H1 (cell line): ENCODE measurements at regions not wholly inside any gene's neighbourhood (a gene's known extent, or its start where the extent isn't known, plus 50 kb on each side); places are given as distances from the start of the nearest gene placed in this dataset.

Experiments
- CTCF ChIA-PET: fragments of 300-600 bp; sonication (Branson Sonifier 250); formaldehyde crosslinking; loops from one replicate; lab custom pipeline; 2021; ENCODE audit not compliant: partially characterized antibody; lab: Charles Lee
- POLR2A ChIA-PET: fragments of 300-600 bp; sonication (Branson Sonifier 250); formaldehyde crosslinking; loops from one replicate; lab custom pipeline; 2021; ENCODE audit warnings: inconsistent platforms; ENCODE audit not compliant: partially characterized antibody; lab: Charles Lee
- DNase-seq, 2 experiments: peaks; one replicate each; pipeline versions ENCODE4 v3.0.0 to v3.0.0-alpha.2; 2010 to 2022; ENCODE audit warnings: low spot score in 2 of 2, low read depth in 1 of 2, mixed read lengths in 1 of 2
- FAIRE-seq: peaks from 2 replicates; lab custom pipeline; 2011; peaks lifted over from hg19 to GRCh38; lab: Jason Lieb, UNC
- H2AFZ ChIP-seq: 2 replicates; pipeline ENCODE4 v1.8.1; 2012; ENCODE audit warnings: low read length, inconsistent platforms
- H2AK5ac ChIP-seq: 2 replicates; pipeline ENCODE4 v1.6.1; 2013; ENCODE audit warnings: low read depth, low read length
- H2BK120ac ChIP-seq: replicated peaks from 2 replicates; pipeline ENCODE3; 2013; ENCODE audit warnings: low read depth, low read length, inconsistent platforms
- H2BK12ac ChIP-seq: 2 replicates; pipeline ENCODE4 v1.6.1; 2013; ENCODE audit warnings: low read depth, low read length
- H2BK15ac ChIP-seq: 2 replicates; pipeline ENCODE4 v1.6.1; 2013; ENCODE audit warnings: low read length
- H2BK20ac ChIP-seq: 2 replicates; pipeline ENCODE4 v1.6.1; 2013; ENCODE audit warnings: low read length
- H2BK5ac ChIP-seq: 2 replicates; pipeline ENCODE4 v1.6.1; 2013; ENCODE audit warnings: low read depth, low read length
- H3K14ac ChIP-seq: 2 replicates; pipeline ENCODE4 v1.6.1; 2013; ENCODE audit warnings: inconsistent platforms; ENCODE audit not compliant: insufficient read length
- H3K18ac ChIP-seq: 2 replicates; pipeline ENCODE4 v1.6.1; 2013; ENCODE audit warnings: low read length; ENCODE audit errors: extremely low read depth
- H3K23ac ChIP-seq: 2 replicates; pipeline ENCODE4 v1.6.1; 2013; ENCODE audit warnings: inconsistent platforms; ENCODE audit not compliant: insufficient read length
- H3K23me2 ChIP-seq: 2 replicates; pipeline ENCODE4 v1.6.1; 2013; ENCODE audit warnings: low read depth, low read length
- H3K27ac ChIP-seq: 2 replicates; pipeline ENCODE4 v1.6.1; 2011; ENCODE audit warnings: low read depth, low read length, inconsistent platforms
- H3K27me3 ChIP-seq, 4 experiments: replicated peaks in 1 of 4; 1 replicate in 1 of 4; 2 replicates in 3 of 4; pipeline versions ENCODE4 v1.6.1 to v1.8.1; 2011 to 2013; ENCODE audit warnings: low read length in 3 of 4, mild to moderate bottlenecking in 3 of 4, inconsistent platforms in 2 of 4, mixed read lengths in 2 of 4, moderate library complexity in 1 of 4; ENCODE audit not compliant: control insufficient read depth in 3 of 4, insufficient read depth in 3 of 4; ENCODE audit errors: extremely low read depth in 1 of 4
- H3K36me3 ChIP-seq, 4 experiments: 2 replicates each; pipeline versions ENCODE4 v1.6.1 to v1.8.1; 2011 to 2013; ENCODE audit warnings: mild to moderate bottlenecking in 4 of 4, low read length in 3 of 4, moderate library complexity in 2 of 4, control low read depth in 1 of 4, inconsistent platforms in 1 of 4; ENCODE audit not compliant: insufficient read depth in 4 of 4, control insufficient read depth in 2 of 4
- H3K4ac ChIP-seq: replicated peaks from 2 replicates; pipeline ENCODE3; 2013; ENCODE audit warnings: low read length, low read depth, mixed read lengths, inconsistent platforms; ENCODE audit not compliant: insufficient read length
- H3K4me1 ChIP-seq, 4 experiments: replicated peaks in 1 of 4; 1 replicate in 1 of 4; 2 replicates in 3 of 4; pipeline versions ENCODE4 v1.6.1 to v1.8.1; 2011 to 2013; ENCODE audit warnings: low read length in 3 of 4, inconsistent platforms in 2 of 4, mixed read lengths in 1 of 4; ENCODE audit not compliant: insufficient read depth in 4 of 4, control insufficient read depth in 3 of 4
- H3K4me2 ChIP-seq, 2 experiments: 2 replicates each; pipeline versions ENCODE4 v1.6.1 to v1.8.1; 2011 to 2013; ENCODE audit warnings: low read depth in 2 of 2, low read length in 2 of 2, control low read depth in 1 of 2, inconsistent platforms in 1 of 2, mild to moderate bottlenecking in 1 of 2; ENCODE audit not compliant: insufficient read depth in 1 of 2
- H3K4me3 ChIP-seq, 4 experiments: fragments of 200-600, 300-600 bp in 1 of 4; sonication (generic), shearing (Covaris generic), sonication (Bioruptor Twin) in 1 of 4; 2 replicates each; pipeline versions ENCODE4 v1.5.1 to v1.8.1; 2011 to 2016; ENCODE audit warnings: low read length in 4 of 4, low read depth in 3 of 4, control low read depth in 2 of 4, inconsistent platforms in 2 of 4, mild to moderate bottlenecking in 2 of 4, mixed read lengths in 1 of 4, moderate library complexity in 1 of 4; ENCODE audit not compliant: insufficient read depth in 2 of 4; ENCODE audit errors: extremely low read depth in 1 of 4
- H3K56ac ChIP-seq: replicated peaks from 2 replicates; pipeline ENCODE3; 2013; ENCODE audit warnings: low read depth, mild to moderate bottlenecking, mixed read lengths, low read length, inconsistent platforms; ENCODE audit not compliant: insufficient read length
- H3K79me1 ChIP-seq: 2 replicates; pipeline ENCODE4 v1.6.1; 2013; ENCODE audit warnings: low read depth, low read length, control low read depth
- H3K79me2 ChIP-seq, 2 experiments: 2 replicates each; pipeline versions ENCODE4 v1.6.1 to v1.8.1; 2012 to 2013; ENCODE audit warnings: low read length in 2 of 2, mild to moderate bottlenecking in 2 of 2, inconsistent platforms in 1 of 2; ENCODE audit not compliant: insufficient read depth in 2 of 2, control insufficient read depth in 1 of 2
- H3K9ac ChIP-seq, 4 experiments: replicated peaks in 1 of 4; 1 replicate in 1 of 4; 2 replicates in 3 of 4; pipeline versions ENCODE4 v1.6.1 to v1.8.1; 2011 to 2013; ENCODE audit warnings: low read depth in 3 of 4, low read length in 3 of 4, control low read depth in 2 of 4, mild to moderate bottlenecking in 2 of 4, moderate library complexity in 2 of 4, inconsistent platforms in 1 of 4; ENCODE audit errors: extremely low read depth in 1 of 4
- H3K9me3 ChIP-seq, 2 experiments: 2 replicates each; pipeline versions ENCODE4 v1.6.1 to v1.8.1; 2012 to 2013; ENCODE audit warnings: mild to moderate bottlenecking in 2 of 2, moderate library complexity in 2 of 2, control low read depth in 1 of 2, inconsistent platforms in 1 of 2, low read depth in 1 of 2, low read length in 1 of 2, mixed read lengths in 1 of 2; ENCODE audit not compliant: insufficient read depth in 2 of 2
- H4K20me1 ChIP-seq, 2 experiments: replicated peaks in 1 of 2; 2 replicates each; pipeline versions ENCODE3 to v1.8.1; 2011 to 2013; ENCODE audit warnings: inconsistent platforms in 2 of 2, low read length in 2 of 2, mild to moderate bottlenecking in 1 of 2; ENCODE audit not compliant: insufficient read depth in 2 of 2, control insufficient read depth in 1 of 2
- H4K5ac ChIP-seq: 2 replicates; pipeline ENCODE4 v1.6.1; 2013; ENCODE audit warnings: low read length, low read depth, mixed read lengths, inconsistent platforms; ENCODE audit not compliant: insufficient read length
- H4K8ac ChIP-seq: 2 replicates; pipeline ENCODE4 v1.8.0; 2013; ENCODE audit warnings: mild to moderate bottlenecking, moderate library complexity, low read length, inconsistent platforms; ENCODE audit not compliant: insufficient read depth; ENCODE audit errors: extremely low read depth
- H4K91ac ChIP-seq: replicated peaks from 2 replicates; pipeline ENCODE3; 2013; ENCODE audit warnings: low read length, mixed read lengths, inconsistent platforms; ENCODE audit not compliant: insufficient read length
- GTF2F1 ChIP-seq: IDR thresholded peaks from 2 replicates; pipeline ENCODE4 v1.6.1; 2012; ENCODE audit warnings: low read depth, low read length, improper control_type of control experiment, borderline replicate concordance
- TAF1 ChIP-seq: IDR thresholded peaks from 2 replicates; pipeline ENCODE4 v1.6.1; 2011; ENCODE audit warnings: mild to moderate bottlenecking, low read depth, low read length
- TBP ChIP-seq: IDR thresholded peaks from 2 replicates; pipeline ENCODE4 v1.6.1; 2011; ENCODE audit warnings: low read depth, low read length, improper control_type of control experiment

DNA sequence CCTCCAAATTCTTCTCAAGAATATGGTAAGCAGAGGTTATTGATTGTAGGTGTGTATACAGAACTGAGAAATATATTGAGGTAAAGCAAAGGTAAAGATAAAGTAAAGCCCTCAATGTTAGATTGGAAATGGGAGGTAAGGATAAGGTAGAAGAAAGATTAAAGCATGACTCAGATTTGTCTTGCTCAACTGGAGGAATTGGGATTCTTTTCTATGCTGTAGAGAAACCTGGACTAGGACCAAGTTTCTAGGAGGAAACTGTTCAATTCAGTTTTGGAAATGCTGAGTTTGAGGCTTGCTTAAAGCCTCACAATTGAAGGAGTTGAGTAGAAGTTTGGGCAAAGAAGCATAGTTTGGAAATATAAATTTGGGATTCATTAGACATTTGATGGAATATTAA is 634.0 kb upstream of the PTCHD4 start:
- Histone ChIP-seq H3K23me2 (no peaks in the 10 kb centered on the region), H3K18ac (no peak overlapping the region), H3K14ac (no peak overlapping the region), H3K23ac (no peak overlapping the region), H3K27me3 (no peaks in the 10 kb centered on the region), H2AFZ (no peak overlapping the region), H3K79me1 (no peaks in the 10 kb centered on the region), H3K27ac (no peak overlapping the region), H2BK120ac (no peak overlapping the region), H2AK5ac (no peak overlapping the region), H4K91ac (no peak overlapping the region), H2BK5ac (no peak overlapping the region), H3K9ac (no peak overlapping the region), H3K56ac (no peak overlapping the region), H3K4me1 (no peaks in the 10 kb centered on the region), H3K79me2 (no peaks in the 10 kb centered on the region), H3K9me3 (peaks cover 0 to 3% of the 10 kb centered on the region in 2 experiments; a peak in 2 of 4 replicates), H3K4me3 (no peak overlapping the region), H4K8ac (no peak overlapping the region), H3K36me3 (no peaks in the 10 kb centered on the region), H3K4ac (no peak overlapping the region), H4K5ac (no peak overlapping the region), H3K4me2 (no peak overlapping the region), H2BK12ac (no peak overlapping the region), H4K20me1 (no peaks in the 10 kb centered on the region), H2BK20ac (no peak overlapping the region), H2BK15ac (no peak overlapping the region)
- ChIA-PET POLR2A (no interaction called here), CTCF (no interaction called here)
- no peak for FAIRE-seq
- no peak for DNase-seq
- TF ChIP-seq GTF2F1 (no peak), TAF1 (no peak), TBP (no peak)
